MCF 10A (cell line): ENCODE measurements at regions not wholly inside any gene's neighbourhood (a gene's known extent, or its start where the extent isn't known, plus 50 kb on each side); places are given as distances from the start of the nearest gene placed in this dataset.

Experiments used
- BruUV-seq: library from RNA; stranded (reverse); fragments of 400-500 nt; replicated peaks from 2 replicates; lab custom pipeline; 2021; lab: Mats Ljungman, UMichigan
- CTCF ChIA-PET: fragments of 300-600 bp; sonication (Branson Sonifier 250); formaldehyde crosslinking; extraction: SDS; loops from one replicate; lab custom pipeline; 2021; ENCODE audit warnings: antibody characterized with exemption, inconsistent platforms; lab: Yijun Ruan, JAX
- POLR2A ChIA-PET: fragments of 300-600, 350-650 bp; sonication (Branson Sonifier 250); formaldehyde crosslinking; extraction: SDS; loops from one replicate; lab custom pipeline; 2020; ENCODE audit warnings: antibody characterized with exemption, inconsistent platforms; lab: Yijun Ruan, JAX
- DNase-seq: peaks from one replicate; pipeline ENCODE4 v3.0.0-alpha.2; 2018; ENCODE audit not compliant: unreplicated experiment
- H3K27ac Mint-ChIP-seq: one replicate; pipeline ENCODE4 v1.8.0; 2022; ENCODE audit warnings: mild to moderate bottlenecking, low read depth, mixed read lengths; ENCODE audit not compliant: unreplicated experiment
- H3K27me3 Mint-ChIP-seq: one replicate; pipeline ENCODE4 v1.8.0; 2022; ENCODE audit warnings: mixed read lengths; ENCODE audit not compliant: insufficient read depth, unreplicated experiment
- H3K36me3 Mint-ChIP-seq: one replicate; pipeline ENCODE4 v1.8.0; 2022; ENCODE audit warnings: mild to moderate bottlenecking, moderate library complexity, mixed read lengths; ENCODE audit not compliant: insufficient read depth, unreplicated experiment
- H3K4me1 Mint-ChIP-seq: one replicate; pipeline ENCODE4 v1.8.0; 2022; ENCODE audit warnings: mixed read lengths; ENCODE audit not compliant: insufficient read depth, unreplicated experiment
- H3K4me3 Mint-ChIP-seq: one replicate; pipeline ENCODE4 v1.8.0; 2022; ENCODE audit warnings: mild to moderate bottlenecking, moderate library complexity, mixed read lengths; ENCODE audit not compliant: unreplicated experiment
- H3K9me3 Mint-ChIP-seq: one replicate; pipeline ENCODE4 v1.8.0; 2022; ENCODE audit warnings: mixed read lengths; ENCODE audit not compliant: unreplicated experiment
- CTCF ChIP-seq: fragments of 200-600 bp; IDR thresholded peaks from one replicate; pipeline ENCODE4 v1.8.0; 2022; ENCODE audit warnings: antibody characterized with exemption, mild to moderate bottlenecking; ENCODE audit not compliant: unreplicated experiment
- intact Hi-C: fragments of 100-400 bp; cut with micrococcal nuclease; formaldehyde crosslinking; loops from 2 replicates; pipeline ENCODE4 v1.14.1; 2022

- no TSS peak for BruUV-seq
- intact Hi-C loops = no loop called here
- POLR2A ChIA-PET = interaction anchor here (0.6 kb wide), 1 partner anchor 32 kb away, joined by 3 read pairs; no protein-coding TSS in a partner anchor
These were observed 260.6 kb upstream of the EMCN start for GRCh38 chr4:100778431-100778830.

DNA sequence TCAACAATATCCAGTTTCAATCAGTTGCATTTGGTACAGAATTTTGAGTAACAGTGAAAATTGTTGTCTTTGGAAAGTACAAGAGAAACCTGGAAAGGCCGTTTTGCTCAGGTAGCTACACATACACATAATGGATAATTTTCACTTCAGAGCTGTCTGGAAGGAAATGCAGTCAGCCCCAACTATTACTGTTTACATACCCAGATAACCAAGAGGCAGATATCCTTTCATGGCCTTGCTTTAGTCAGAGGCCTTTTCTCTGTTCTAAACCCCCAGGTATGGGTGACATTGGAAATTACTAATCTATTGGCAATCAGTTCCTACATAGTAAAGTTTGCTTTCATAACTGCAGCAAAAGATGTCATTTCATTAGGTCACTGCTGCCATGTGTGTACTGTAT is 244.9 kb upstream of the EMCN start:
- CTCF ChIA-PET = no interaction called here
- TF ChIP-seq CTCF = no peak
- H3K27ac Mint-ChIP-seq = no peak overlapping the region
- no peaks in the 10 kb centered on the region for H3K36me3 Mint-ChIP-seq
- POLR2A ChIA-PET = no interaction called here
- no peaks in the 10 kb centered on the region for H3K4me1 Mint-ChIP-seq
- BruUV-seq = no TSS peak
- no peak for DNase-seq
- no peaks in the 10 kb centered on the region for H3K9me3 Mint-ChIP-seq
- H3K27me3 Mint-ChIP-seq = no peaks in the 10 kb centered on the region
- intact Hi-C loops = no loop called here
- H3K4me3 Mint-ChIP-seq = no peak overlapping the region

More at GRCh38 chr4:100778431-100778830, 260.6 kb upstream of the EMCN start:
- DNase-seq = no peak
- Mint-ChIP-seq H3K9me3 (peaks cover 7% of the 10 kb centered on the region), H3K27ac (no peak overlapping the region), H3K4me1 (no peaks in the 10 kb centered on the region), H3K27me3 (no peaks in the 10 kb centered on the region), H3K36me3 (no peaks in the 10 kb centered on the region), H3K4me3 (no peak overlapping the region)
- CTCF ChIA-PET = interaction anchor here (0.6 kb wide), 1 partner anchor 1568 kb away, joined by 3 read pairs; no protein-coding TSS in a partner anchor
- TF ChIP-seq CTCF = no peak

DNA sequence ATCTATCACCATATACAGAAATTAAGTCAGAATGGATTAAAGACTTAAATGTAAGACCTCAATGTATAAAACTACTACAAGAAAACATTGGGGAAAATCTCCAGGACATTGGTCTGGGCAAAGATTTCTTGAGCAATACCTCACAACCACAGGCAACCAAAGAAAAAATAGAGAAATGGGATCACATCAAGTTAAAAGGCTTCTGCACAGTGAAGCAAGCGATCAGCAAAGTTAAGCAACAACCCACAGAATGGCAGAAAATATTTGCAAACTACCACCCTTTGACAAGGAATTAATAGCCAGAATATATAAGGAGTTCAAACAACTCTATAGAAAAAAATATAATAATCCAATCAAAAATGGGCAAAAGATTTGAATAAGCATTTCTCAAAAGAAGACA is 236.9 kb upstream of the EMCN start:
- H3K4me1 Mint-ChIP-seq = no peaks in the 10 kb centered on the region
- intact Hi-C loops = no loop called here
- no peaks in the 10 kb centered on the region for H3K36me3 Mint-ChIP-seq
- no peaks in the 10 kb centered on the region for H3K27me3 Mint-ChIP-seq
- POLR2A ChIA-PET = no interaction called here
- H3K27ac Mint-ChIP-seq = no peak overlapping the region
- H3K9me3 Mint-ChIP-seq = peaks cover 10% of the 10 kb centered on the region
- DNase-seq = no peak
- no peak for TF ChIP-seq CTCF
- no TSS peak for BruUV-seq
- no peak overlapping the region for H3K4me3 Mint-ChIP-seq
- CTCF ChIA-PET = interaction anchor here (0.6 to 0.7 kb wide), 2 partner anchors 329 to 334 kb away, joined by 3 read pairs; no protein-coding TSS in a partner anchor

- POLR2A ChIA-PET = interaction anchor here (0.6 to 0.7 kb wide), 2 partner anchors 33 to 1422 kb away, joined by 3 read pairs; no protein-coding TSS in a partner anchor
- H3K36me3 Mint-ChIP-seq = no peaks in the 10 kb centered on the region
- TF ChIP-seq CTCF = no peak
- no peak overlapping the region for H3K4me3 Mint-ChIP-seq
- H3K27me3 Mint-ChIP-seq = no peaks in the 10 kb centered on the region
- intact Hi-C loops = loop anchor here (10.0 kb wide), 1 partner anchor 989 kb away; no protein-coding TSS in a partner anchor
- H3K27ac Mint-ChIP-seq = no peak overlapping the region
- CTCF ChIA-PET = interaction anchor here (0.7 kb wide), 1 partner anchor 13 kb away, joined by 3 read pairs; no protein-coding TSS in a partner anchor
- H3K4me1 Mint-ChIP-seq = no peaks in the 10 kb centered on the region
- DNase-seq = no peak
- no peaks in the 10 kb centered on the region for H3K9me3 Mint-ChIP-seq
- BruUV-seq = no TSS peak
These were observed 228.4 kb upstream of the EMCN start for GRCh38 chr4:100746141-100746739.
